HG02798 (cell line): ENCODE measurements at regions not wholly inside any gene's neighbourhood (a gene's known extent, or its start where the extent isn't known, plus 50 kb on each side); places are given as distances from the start of the nearest gene placed in this dataset.
"Not testable (repeated sequence)": the region's sequence is repeated elsewhere in the genome, so short reads cannot be mapped to it uniquely, and the experiment has no call there.

Source experiments
- ATAC-seq: cut with Tn5 transposase; IDR thresholded peaks from one replicate; pipeline ENCODE4 v1.9.1; 2021; ENCODE audit warnings: mild to moderate bottlenecking; ENCODE audit not compliant: unreplicated experiment, poor library complexity

GRCh38 chr3:168803536-168803935 lies 707.8 kb upstream of the GOLIM4 start:
- ATAC-seq = no peak

- ATAC-seq = no peak
Measured at GRCh38 chr3:168802766-168803165, 707.0 kb upstream of the GOLIM4 start.

GRCh38 chr3:168801794-168802193 lies 706.1 kb upstream of the GOLIM4 start:
- no peak for ATAC-seq

GRCh38 chr3:168796339-168796738 lies 700.6 kb upstream of the GOLIM4 start:
- no peak for ATAC-seq

GRCh38 chr3:168794427-168794826 lies 698.7 kb upstream of the GOLIM4 start:
- ATAC-seq = no peak

GRCh38 chr3:168782193-168782592 lies 686.5 kb upstream of the GOLIM4 start:
- no peak for ATAC-seq

- not testable (repeated sequence) for ATAC-seq
Measured at GRCh38 chr3:168779970-168780645, 684.4 kb upstream of the GOLIM4 start.

- ATAC-seq = no peak
Measured at GRCh38 chr3:168753724-168754123, 658.0 kb upstream of the GOLIM4 start.

GRCh38 chr3:168752339-168752738 lies 656.6 kb upstream of the GOLIM4 start:
- ATAC-seq = no peak

GRCh38 chr3:168747697-168748096 lies 652.0 kb upstream of the GOLIM4 start:
- no peak for ATAC-seq

GRCh38 chr3:168738527-168739325 lies 643.0 kb upstream of the GOLIM4 start:
- no peak for ATAC-seq

GRCh38 chr3:168736202-168736601 lies 640.5 kb upstream of the GOLIM4 start:
- ATAC-seq = no peak

GRCh38 chr3:168730073-168730472 lies 634.3 kb upstream of the GOLIM4 start:
- ATAC-seq = no peak

GRCh38 chr3:168722091-168722490 lies 626.4 kb upstream of the GOLIM4 start:
- no peak for ATAC-seq

GRCh38 chr3:168714609-168715240 lies 619.0 kb upstream of the GOLIM4 start:
- ATAC-seq = peak; percentile 98

GRCh38 chr3:168709073-168709472 lies 613.3 kb upstream of the GOLIM4 start:
- no peak for ATAC-seq

GRCh38 chr3:168707900-168708299 lies 612.2 kb upstream of the GOLIM4 start:
- ATAC-seq = peak; percentile 60

- ATAC-seq = no peak
Measured at GRCh38 chr3:168705412-168705811, 609.7 kb upstream of the GOLIM4 start.

- no peak for ATAC-seq
Measured at GRCh38 chr3:168696051-168696450, 600.3 kb upstream of the GOLIM4 start.

- no peak for ATAC-seq
Measured at GRCh38 chr3:168693870-168694269, 598.1 kb upstream of the GOLIM4 start.

- no peak for ATAC-seq
Measured at GRCh38 chr3:168688267-168688666, 592.5 kb upstream of the GOLIM4 start.
